Pancreas (tissue), 10 donors: ENCODE measurements at regions not wholly inside any gene's neighbourhood (a gene's known extent, or its start where the extent isn't known, plus 50 kb on each side); places are given as distances from the start of the nearest gene placed in this dataset.

ENCODE experiments used
- ATAC-seq, 4 donors: fragments of 200-7000 bp; cut with Tn5 transposase; one replicate each; pipeline versions ENCODE4 v1.8.0 to v1.9.1; 2020; ENCODE audit warnings: mild to moderate bottlenecking in 4 of 4, moderate library complexity in 4 of 4
- DNase-seq, 6 donors: peaks; one replicate each; pipeline ENCODE4 v3.0.0-alpha.2; 2020
- FAIRE-seq: peaks from 2 replicates; lab custom pipeline; 2012; peaks lifted over from hg19 to GRCh38; lab: Jason Lieb, UNC
- H3K27ac ChIP-seq, 4 donors: fragments of 200-600 bp; sonication (generic); 1 replicate in 3 of 4; 2 replicates in 1 of 4; pipeline versions ENCODE4 v1.5.0 to v1.8.0; 2020
- H3K27me3 ChIP-seq, 4 donors: fragments of 200-600 bp; one replicate each; pipeline ENCODE4 v1.8.0; 2021
- H3K36me3 ChIP-seq, 3 donors: fragments of 200-600 bp; sonication (generic) in 1 of 3; one replicate each; pipeline versions ENCODE4 v1.5.0 to v1.8.0; 2020 to 2021
- H3K4me1 ChIP-seq, 3 donors: fragments of 200-600 bp; one replicate each; pipeline ENCODE4 v1.8.0; 2021
- H3K4me3 ChIP-seq, 4 donors: fragments of 200-600 bp; sonication (generic) in 2 of 4; one replicate each; pipeline versions ENCODE4 v1.5.0 to v1.8.0; 2020 to 2021
- H3K9me3 ChIP-seq, 4 donors: fragments of 200-600 bp; one replicate each; pipeline ENCODE4 v1.8.0; 2021
- CTCF ChIP-seq, 4 donors: fragments of 200-600 bp; sonication (generic) in 3 of 4; IDR thresholded peaks; one replicate each; pipeline versions ENCODE4 v1.5.0 to v1.8.0; 2021; ENCODE audit warnings: antibody characterized with exemption in 4 of 4
- WGBS, 2 donors: extraction: QIAGEN DNeasy Blood & Tissue Kit; methylation state at CpG; one replicate each; pipeline ENCODE4 v1.1.7; 2013; 5-methylcytosine and 5-hydroxymethylcytosine counted together
- intact Hi-C, 3 donors: fragments of 100-400 bp; cut with DNase I; formaldehyde crosslinking; loops; one replicate each; pipeline versions ENCODE4 v1.11.1 to v1.14.2; 2022
- donor health status: healthy with polysubstance abuse.
- donor health status: DM: no; HTN: no; CAD: no; lungs with moderate emphysema.
- donor health status: DM: no; HTN: no; CAD: no.
- donor health status: control.
- donor health status: control.
- donor health status: Bipolar disorder and iron deficiency.
- donor health status: DM: yes; HTN: yes; CAD: no.
- donor health status: DM: no; HTN: no; CAD: no.
- donor health status: DM: no; HTN: no; CAD: no.
- donor health status: DM: yes; HTN: yes; CAD: no.

- WGBS, 2 donors, result 56 to 73% methylated on average over 6 of the region's 6 CpGs
- H3K36me3 ChIP-seq, result no peaks in the 10 kb centered on the region
- TF ChIP-seq CTCF (IDR thresholded peaks at IDR 0.05), result no peak
- DNase-seq (no peak), FAIRE-seq (no peak), ATAC-seq (no peak)
- H3K27me3 ChIP-seq, result no peaks in the 10 kb centered on the region
- intact Hi-C loops, result no loop called here
- no peak overlapping the region for H3K27ac ChIP-seq
- no peak overlapping the region for H3K4me3 ChIP-seq
- no peaks in the 10 kb centered on the region for H3K9me3 ChIP-seq
- H3K4me1 ChIP-seq, result no peaks in the 10 kb centered on the region
Measured at GRCh38 chr10:64219271-64220025, 698.2 kb downstream of the REEP3 start.

- Histone ChIP-seq H3K9me3 (no peaks in the 10 kb centered on the region), H3K27me3 (no peaks in the 10 kb centered on the region), H3K27ac (no peak overlapping the region), H3K4me1 (no peaks in the 10 kb centered on the region), H3K36me3 (no peaks in the 10 kb centered on the region), H3K4me3 (no peak overlapping the region)
- DNase-seq (no peak), ATAC-seq (no peak), FAIRE-seq (no peak)
- intact Hi-C loops, result no loop called here
- no peak for TF ChIP-seq CTCF (IDR thresholded peaks at IDR 0.05)
Measured at GRCh38 chr10:64234489-64234888, 713.3 kb downstream of the REEP3 start.

GRCh38 chr10:64257704-64258103, 736.5 kb downstream of the REEP3 start:
- no peaks in the 10 kb centered on the region for H3K4me1 ChIP-seq
- H3K36me3 ChIP-seq, result no peaks in the 10 kb centered on the region
- FAIRE-seq (no peak), DNase-seq (no peak), ATAC-seq (no peak)
- H3K27ac ChIP-seq, result no peak overlapping the region
- 45 to 48% methylated on average over 1 of the region's 1 CpG for WGBS, 2 donors
- no peak overlapping the region for H3K4me3 ChIP-seq
- no peak for TF ChIP-seq CTCF (IDR thresholded peaks at IDR 0.05)
- H3K9me3 ChIP-seq, result no peaks in the 10 kb centered on the region
- intact Hi-C loops, result no loop called here
- H3K27me3 ChIP-seq, result no peaks in the 10 kb centered on the region

GRCh38 chr10:64261092-64261491, 739.9 kb downstream of the REEP3 start:
- intact Hi-C loops, result no loop called here
- Histone ChIP-seq H3K27ac (no peak overlapping the region), H3K27me3 (no peaks in the 10 kb centered on the region), H3K36me3 (no peaks in the 10 kb centered on the region), H3K9me3 (no peaks in the 10 kb centered on the region), H3K4me3 (no peak overlapping the region), H3K4me1 (no peaks in the 10 kb centered on the region)
- FAIRE-seq (no peak), DNase-seq (no peak), ATAC-seq (no peak)
- TF ChIP-seq CTCF (IDR thresholded peaks at IDR 0.05), result no peak

- Histone ChIP-seq H3K9me3 (no peaks in the 10 kb centered on the region), H3K4me1 (no peaks in the 10 kb centered on the region), H3K4me3 (no peak overlapping the region), H3K27me3 (no peaks in the 10 kb centered on the region), H3K36me3 (no peaks in the 10 kb centered on the region), H3K27ac (no peak overlapping the region)
- intact Hi-C loops, result no loop called here
- DNase-seq, result no peak
- TF ChIP-seq CTCF (IDR thresholded peaks at IDR 0.05), result no peak
- FAIRE-seq, result no peak
- ATAC-seq, result no peak
- 88 to 96% methylated on average over 1 of the region's 1 CpG for WGBS, 2 donors
Measured at GRCh38 chr10:64261676-64262075, 740.5 kb downstream of the REEP3 start.
